ENCODE measurements at regions not wholly inside any gene's neighbourhood (a gene's known extent, or its start where the extent isn't known, plus 50 kb on each side); places are given as distances from the start of the nearest gene placed in this dataset.

DNA sequence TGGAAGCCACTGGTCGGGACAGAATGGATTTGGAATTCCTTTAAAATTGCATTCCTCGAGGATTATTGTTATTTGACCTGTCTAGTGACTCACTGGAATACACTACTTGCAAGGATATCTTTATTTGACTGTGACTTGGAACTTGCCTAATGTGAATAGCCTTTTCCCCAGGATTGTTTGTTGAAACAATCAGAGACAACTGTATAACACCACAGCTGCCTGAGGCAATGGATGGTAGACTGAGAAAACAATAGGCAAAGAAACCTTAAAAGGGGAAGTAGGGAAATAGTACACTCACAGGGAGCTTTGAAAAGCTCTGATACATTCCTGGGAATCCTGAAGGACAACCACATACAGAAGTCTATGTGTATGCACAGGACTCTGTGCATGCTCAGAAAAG, 465.3 kb downstream of the BMP2 start:
- no peak overlapping the region for H3K18ac ChIP-seq (ENCODE audit: low read depth, low read length)
- dilution Hi-C loops (cut with HindIII; ENCODE audit: low sequenced_read_pairs, unreplicated experiment) (no loop called here), intact Hi-C loops (cut with micrococcal nuclease) (no loop called here), in situ Hi-C loops (cut with MboI; ENCODE audit: low sequenced_read_pairs) (no loop called here)
- H3K27ac ChIP-seq (ENCODE audit: insufficient read depth, low read length): no peak overlapping the region
- H4K8ac ChIP-seq (ENCODE audit: low read depth in 2 of 2, low read length in 2 of 2): no peak overlapping the region
- H4K20me1 ChIP-seq (ENCODE audit: insufficient read depth, low read length): no peaks in the 10 kb centered on the region
- H3K4me3 ChIP-seq (ENCODE audit: insufficient read depth, low read depth, low read length): no peak overlapping the region
- no CpG with 5 or more reads among the region's 2 CpGs for WGBS, 2 experiments (ENCODE audit: extremely low coverage in 2 of 2, insufficient read length in 1 of 2)
- no peak overlapping the region for H4K5ac ChIP-seq (ENCODE audit: low read depth, low read length)
- H2BK15ac ChIP-seq (ENCODE audit: low read depth, low read length): no peak overlapping the region
- no peak overlapping the region for H3K56ac ChIP-seq (ENCODE audit: extremely low read depth, insufficient read depth, low read length)
- H2BK120ac ChIP-seq (ENCODE audit: low read depth, low read length): no peak overlapping the region
- POLR2A ChIA-PET (ENCODE audit: unreplicated experiment): no interaction called here
- H3K4me1 ChIP-seq (ENCODE audit: control insufficient read depth, insufficient read depth, low read length): no peaks in the 10 kb centered on the region
- H2BK5ac ChIP-seq (ENCODE audit: low read depth, low read length, poor library complexity, severe bottlenecking): no peak overlapping the region
- H3K9me3 ChIP-seq (ENCODE audit: control insufficient read depth, insufficient read depth, low read length): no peaks in the 10 kb centered on the region
- H4K91ac ChIP-seq (ENCODE audit: insufficient read depth, low read depth, low read length): no peak overlapping the region
- DNase-seq (no peak), ATAC-seq (ENCODE audit: low read depth) (no peak)
- no peak overlapping the region for H3K4me2 ChIP-seq (ENCODE audit: low read depth, low read length)
- CTCF ChIA-PET: no interaction called here
- no peak overlapping the region for H3K23ac ChIP-seq (ENCODE audit: low read depth, low read length)
- no peak overlapping the region for H2AFZ ChIP-seq (replicated peaks; ENCODE audit: low read length, poor library complexity)
- H3K36me3 ChIP-seq (ENCODE audit: control insufficient read depth, insufficient read depth, low read length): no peaks in the 10 kb centered on the region
- no peak overlapping the region for H2AK9ac ChIP-seq (replicated peaks; ENCODE audit: low read depth, low read length, poor library complexity)
- no TSS peak for BruUV-seq (replicated peaks)
- H3K14ac ChIP-seq (replicated peaks; ENCODE audit: low read depth, low read length): no peak overlapping the region
- H3K9me1 ChIP-seq (ENCODE audit: insufficient read depth, low read length): no peaks in the 10 kb centered on the region
- no peak overlapping the region for H3K4ac ChIP-seq (ENCODE audit: low read depth, low read length)
- no peak overlapping the region for H3K9ac ChIP-seq (ENCODE audit: low read depth, low read length)
- no peak overlapping the region for H2BK20ac ChIP-seq (ENCODE audit: low read depth, low read length)
- TF ChIP-seq SMC3 (IDR thresholded peaks at IDR 0.05; ENCODE audit: low read depth, low read length) (no peak), MAZ (IDR thresholded peaks at IDR 0.05; ENCODE audit: borderline replicate concordance, low read depth, low read length) (no peak), FOS (IDR thresholded peaks at IDR 0.05; ENCODE audit: low read depth, low read length) (no peak), MAFK (IDR thresholded peaks at IDR 0.05; ENCODE audit: low read depth, low read length) (no peak), CHD1 (IDR thresholded peaks at IDR 0.05; ENCODE audit: low read depth, low read length) (no peak)
- TF ChIP-seq, protein P1, sequence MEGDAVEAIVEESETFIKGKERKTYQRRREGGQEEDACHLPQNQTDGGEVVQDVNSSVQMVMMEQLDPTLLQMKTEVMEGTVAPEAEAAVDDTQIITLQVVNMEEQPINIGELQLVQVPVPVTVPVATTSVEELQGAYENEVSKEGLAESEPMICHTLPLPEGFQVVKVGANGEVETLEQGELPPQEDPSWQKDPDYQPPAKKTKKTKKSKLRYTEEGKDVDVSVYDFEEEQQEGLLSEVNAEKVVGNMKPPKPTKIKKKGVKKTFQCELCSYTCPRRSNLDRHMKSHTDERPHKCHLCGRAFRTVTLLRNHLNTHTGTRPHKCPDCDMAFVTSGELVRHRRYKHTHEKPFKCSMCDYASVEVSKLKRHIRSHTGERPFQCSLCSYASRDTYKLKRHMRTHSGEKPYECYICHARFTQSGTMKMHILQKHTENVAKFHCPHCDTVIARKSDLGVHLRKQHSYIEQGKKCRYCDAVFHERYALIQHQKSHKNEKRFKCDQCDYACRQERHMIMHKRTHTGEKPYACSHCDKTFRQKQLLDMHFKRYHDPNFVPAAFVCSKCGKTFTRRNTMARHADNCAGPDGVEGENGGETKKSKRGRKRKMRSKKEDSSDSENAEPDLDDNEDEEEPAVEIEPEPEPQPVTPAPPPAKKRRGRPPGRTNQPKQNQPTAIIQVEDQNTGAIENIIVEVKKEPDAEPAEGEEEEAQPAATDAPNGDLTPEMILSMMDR (conservative IDR thresholded peaks at IDR 0.05; ENCODE audit: low read depth, low read length): no peak
- TF ChIP-seq, protein P2, sequence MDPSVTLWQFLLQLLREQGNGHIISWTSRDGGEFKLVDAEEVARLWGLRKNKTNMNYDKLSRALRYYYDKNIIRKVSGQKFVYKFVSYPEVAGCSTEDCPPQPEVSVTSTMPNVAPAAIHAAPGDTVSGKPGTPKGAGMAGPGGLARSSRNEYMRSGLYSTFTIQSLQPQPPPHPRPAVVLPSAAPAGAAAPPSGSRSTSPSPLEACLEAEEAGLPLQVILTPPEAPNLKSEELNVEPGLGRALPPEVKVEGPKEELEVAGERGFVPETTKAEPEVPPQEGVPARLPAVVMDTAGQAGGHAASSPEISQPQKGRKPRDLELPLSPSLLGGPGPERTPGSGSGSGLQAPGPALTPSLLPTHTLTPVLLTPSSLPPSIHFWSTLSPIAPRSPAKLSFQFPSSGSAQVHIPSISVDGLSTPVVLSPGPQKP (IDR thresholded peaks at IDR 0.05; ENCODE audit: borderline replicate concordance, low read depth, low read length): no peak
- H3K27me3 ChIP-seq (ENCODE audit: control insufficient read depth, insufficient read depth, low read length): no peaks in the 10 kb centered on the region
- no peak overlapping the region for H2AK5ac ChIP-seq (ENCODE audit: low read depth, low read length)
- no peaks in the 10 kb centered on the region for H3K79me1 ChIP-seq (ENCODE audit: low read depth in 1 of 2, low read length in 2 of 2)
